ENCODE measurements at regions not wholly inside any gene's neighbourhood (a gene's known extent, or its start where the extent isn't known, plus 50 kb on each side); places are given as distances from the start of the nearest gene placed in this dataset.

DNA sequence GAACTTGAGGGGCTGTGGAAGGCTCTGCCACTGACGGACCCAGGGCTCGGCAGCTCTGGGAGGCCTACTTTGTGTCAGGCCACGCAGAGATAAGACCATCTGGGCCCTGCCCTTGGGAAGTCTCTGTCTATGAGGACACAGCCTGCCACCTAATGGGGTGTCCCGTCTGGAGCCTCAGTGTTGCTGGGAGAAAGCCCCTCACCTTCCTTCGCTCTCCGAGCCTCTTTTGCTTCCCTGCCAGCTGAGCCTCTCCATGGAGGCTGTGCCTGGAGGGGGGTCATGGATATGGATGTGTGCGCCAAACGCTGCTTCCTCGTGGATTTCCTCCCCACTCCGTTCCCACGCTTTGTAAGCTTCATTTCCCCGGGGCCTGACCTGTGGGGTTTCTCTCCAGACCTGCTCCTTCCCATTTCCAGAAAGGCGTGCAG is 228.8 kb downstream of the SEC14L1 start:
- TF ChIP-seq, protein P1, sequence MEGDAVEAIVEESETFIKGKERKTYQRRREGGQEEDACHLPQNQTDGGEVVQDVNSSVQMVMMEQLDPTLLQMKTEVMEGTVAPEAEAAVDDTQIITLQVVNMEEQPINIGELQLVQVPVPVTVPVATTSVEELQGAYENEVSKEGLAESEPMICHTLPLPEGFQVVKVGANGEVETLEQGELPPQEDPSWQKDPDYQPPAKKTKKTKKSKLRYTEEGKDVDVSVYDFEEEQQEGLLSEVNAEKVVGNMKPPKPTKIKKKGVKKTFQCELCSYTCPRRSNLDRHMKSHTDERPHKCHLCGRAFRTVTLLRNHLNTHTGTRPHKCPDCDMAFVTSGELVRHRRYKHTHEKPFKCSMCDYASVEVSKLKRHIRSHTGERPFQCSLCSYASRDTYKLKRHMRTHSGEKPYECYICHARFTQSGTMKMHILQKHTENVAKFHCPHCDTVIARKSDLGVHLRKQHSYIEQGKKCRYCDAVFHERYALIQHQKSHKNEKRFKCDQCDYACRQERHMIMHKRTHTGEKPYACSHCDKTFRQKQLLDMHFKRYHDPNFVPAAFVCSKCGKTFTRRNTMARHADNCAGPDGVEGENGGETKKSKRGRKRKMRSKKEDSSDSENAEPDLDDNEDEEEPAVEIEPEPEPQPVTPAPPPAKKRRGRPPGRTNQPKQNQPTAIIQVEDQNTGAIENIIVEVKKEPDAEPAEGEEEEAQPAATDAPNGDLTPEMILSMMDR (conservative IDR thresholded peaks at IDR 0.05): no peak
- peak overlapping the region; percentile 34 for H3K27ac ChIP-seq

DNA sequence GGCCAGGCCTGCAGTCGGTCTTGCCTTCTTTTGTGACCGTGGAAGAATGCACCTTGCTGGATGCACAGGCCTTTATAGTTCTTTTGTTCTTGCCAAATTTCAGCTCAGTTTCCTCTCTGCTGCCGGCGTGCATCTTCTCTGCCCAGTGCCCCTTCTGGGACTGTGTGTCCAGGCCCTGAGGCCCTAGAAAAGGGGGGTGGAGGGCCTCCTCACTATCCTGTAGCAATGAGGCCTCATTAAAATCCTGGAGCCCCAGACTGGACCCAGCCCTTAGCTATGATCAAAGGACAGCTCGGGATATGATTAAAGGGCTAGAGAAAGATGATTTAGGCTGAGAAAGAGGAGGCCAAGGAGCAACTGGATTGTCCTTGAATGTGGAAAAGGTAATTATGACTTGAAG is 229.8 kb downstream of the SEC14L1 start:
- peak overlapping the region; percentile 34 for H3K27ac ChIP-seq
- TF ChIP-seq, protein P1 (conservative IDR thresholded peaks at IDR 0.05): no peak

DNA sequence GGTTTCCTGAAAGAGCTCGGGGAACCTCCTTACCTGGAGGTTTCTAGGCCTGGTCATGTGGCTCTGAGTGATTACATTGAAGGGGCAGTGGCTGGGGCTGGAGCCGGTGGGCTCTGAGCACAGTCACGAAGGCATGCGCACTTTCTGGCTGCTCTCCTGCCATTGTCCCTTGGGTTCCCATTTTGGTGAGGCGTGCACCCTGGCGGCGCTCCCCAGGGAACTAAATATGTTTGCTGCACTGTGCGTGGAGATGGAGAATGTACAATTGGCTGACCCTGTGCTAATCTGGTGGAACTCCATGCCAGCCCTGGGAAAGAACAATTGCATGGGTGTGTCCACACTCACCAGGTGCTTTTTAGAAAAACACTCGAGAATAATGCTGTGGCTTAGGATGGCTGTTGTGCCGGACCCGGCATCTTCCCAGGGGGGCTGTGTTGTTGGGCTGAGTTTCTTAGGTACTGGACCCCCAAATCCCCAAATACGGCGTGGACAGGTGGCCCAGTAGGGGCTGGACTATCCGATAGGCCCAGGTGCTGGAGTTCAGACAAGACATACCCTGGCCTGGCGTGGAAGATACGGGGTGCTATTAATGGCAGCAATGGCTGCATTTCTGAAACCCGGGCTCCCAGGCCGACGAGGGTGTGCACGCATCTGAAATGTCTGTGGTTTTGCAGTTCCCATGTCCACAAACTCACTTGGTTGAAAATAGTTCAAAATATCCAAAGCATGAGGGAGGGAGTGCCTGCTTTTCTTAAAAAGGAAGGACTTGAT is 230.5 kb downstream of the SEC14L1 start:
- TF ChIP-seq, protein P1 (conservative IDR thresholded peaks at IDR 0.05): no peak
- H3K27ac ChIP-seq: peak overlapping the region; percentile 34; the same call in 1 of the 2 replicates

DNA sequence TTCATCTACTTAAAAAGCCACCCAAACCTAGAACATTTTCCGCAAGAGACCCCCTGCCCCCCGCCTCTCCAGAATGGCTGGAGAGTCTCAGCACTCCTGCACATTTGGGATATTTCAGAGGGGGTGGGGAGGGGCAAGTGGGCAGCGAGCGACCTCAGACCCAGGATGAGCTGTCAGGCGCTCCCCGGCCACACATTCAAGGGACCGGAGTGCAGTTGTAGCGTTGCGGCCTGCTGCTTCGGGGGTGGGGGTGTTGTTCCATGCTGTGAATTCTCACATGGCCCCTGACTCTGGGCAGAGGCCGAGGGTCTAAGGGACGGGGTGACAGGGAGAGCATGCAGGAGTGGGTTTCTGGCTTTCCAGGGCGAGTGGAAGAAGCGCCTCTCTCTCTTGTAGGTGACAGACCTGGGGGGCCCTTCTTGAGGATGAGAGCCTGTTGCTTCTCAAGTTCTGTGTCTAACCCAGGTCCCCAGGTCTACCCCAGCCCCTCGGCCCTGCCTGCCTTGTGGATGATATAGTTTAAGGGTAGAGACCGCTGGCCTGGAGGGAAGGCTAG is 231.2 kb downstream of the SEC14L1 start:
- H3K27ac ChIP-seq: peak overlapping the region; percentile 55
- TF ChIP-seq, protein P1 (conservative IDR thresholded peaks at IDR 0.05): no peak

DNA sequence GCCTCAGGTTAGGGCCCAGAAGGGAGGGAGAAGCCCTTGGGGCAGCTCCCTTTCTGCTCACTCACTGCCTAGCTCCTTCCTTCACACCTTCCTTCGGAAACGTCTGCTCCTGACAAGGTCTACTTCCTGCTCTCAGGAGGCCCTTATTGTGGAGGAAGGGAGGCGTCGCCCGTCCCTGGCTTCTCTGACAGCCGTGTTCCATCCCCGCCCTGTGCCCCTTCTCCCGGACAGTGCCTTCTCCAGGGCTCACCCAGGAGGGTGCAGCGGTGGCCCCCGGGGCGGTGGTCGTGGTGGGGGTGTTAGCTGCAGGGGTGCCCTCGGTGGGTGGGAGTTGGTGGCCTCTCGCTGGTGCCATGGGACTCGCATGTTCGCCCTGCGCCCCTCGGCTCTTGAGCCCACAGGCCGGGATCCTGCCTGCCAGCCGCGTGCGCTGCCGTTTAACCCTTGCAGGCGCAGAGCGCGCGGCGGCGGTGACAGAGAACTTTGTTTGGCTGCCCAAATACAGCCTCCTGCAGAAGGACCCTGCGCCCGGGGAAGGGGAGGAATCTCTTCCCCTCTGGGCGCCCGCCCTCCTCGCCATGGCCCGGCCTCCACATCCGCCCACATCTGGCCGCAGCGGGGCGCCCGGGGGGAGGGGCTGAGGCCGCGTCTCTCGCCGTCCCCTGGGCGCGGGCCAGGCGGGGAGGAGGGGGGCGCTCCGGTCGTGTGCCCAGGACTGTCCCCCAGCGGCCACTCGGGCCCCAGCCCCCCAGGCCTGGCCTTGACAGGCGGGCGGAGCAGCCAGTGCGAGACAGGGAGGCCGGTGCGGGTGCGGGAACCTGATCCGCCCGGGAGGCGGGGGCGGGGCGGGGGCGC is 231.9 kb downstream of the SEC14L1 start:
- TF ChIP-seq, protein P1 (conservative IDR thresholded peaks at IDR 0.05): no peak
- peak overlapping the region; percentile 55 for H3K27ac ChIP-seq

DNA sequence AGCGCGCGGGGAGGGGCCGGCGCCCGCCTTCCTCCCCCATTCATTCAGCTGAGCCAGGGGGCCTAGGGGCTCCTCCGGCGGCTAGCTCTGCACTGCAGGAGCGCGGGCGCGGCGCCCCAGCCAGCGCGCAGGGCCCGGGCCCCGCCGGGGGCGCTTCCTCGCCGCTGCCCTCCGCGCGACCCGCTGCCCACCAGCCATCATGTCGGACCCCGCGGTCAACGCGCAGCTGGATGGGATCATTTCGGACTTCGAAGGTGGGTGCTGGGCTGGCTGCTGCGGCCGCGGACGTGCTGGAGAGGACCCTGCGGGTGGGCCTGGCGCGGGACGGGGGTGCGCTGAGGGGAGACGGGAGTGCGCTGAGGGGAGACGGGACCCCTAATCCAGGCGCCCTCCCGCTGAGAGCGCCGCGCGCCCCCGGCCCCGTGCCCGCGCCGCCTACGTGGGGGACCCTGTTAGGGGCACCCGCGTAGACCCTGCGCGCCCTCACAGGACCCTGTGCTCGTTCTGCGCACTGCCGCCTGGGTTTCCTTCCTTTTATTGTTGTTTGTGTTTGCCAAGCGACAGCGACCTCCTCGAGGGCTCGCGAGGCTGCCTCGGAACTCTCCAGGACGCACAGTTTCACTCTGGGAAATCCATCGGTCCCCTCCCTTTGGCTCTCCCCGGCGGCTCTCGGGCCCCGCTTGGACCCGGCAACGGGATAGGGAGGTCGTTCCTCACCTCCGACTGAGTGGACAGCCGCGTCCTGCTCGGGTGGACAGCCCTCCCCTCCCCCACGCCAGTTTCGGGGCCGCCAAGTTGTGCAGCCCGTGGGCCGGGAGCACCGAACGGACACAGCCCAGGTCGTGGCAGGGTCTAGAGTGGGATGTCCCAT is 232.8 kb downstream of the SEC14L1 start:
- peak overlapping the region; percentile 55; the same call in 1 of the 2 replicates for H3K27ac ChIP-seq
- TF ChIP-seq, protein P1 (conservative IDR thresholded peaks at IDR 0.05): no peak

Data from VCaP (cell line).